ENCODE measurements at regions not wholly inside any gene's neighbourhood (a gene's known extent, or its start where the extent isn't known, plus 50 kb on each side); places are given as distances from the start of the nearest gene placed in this dataset.

GRCh38 chr13:109999659-110000533 lies 213.5 kb upstream of the IRS2 start:
- H3K27ac ChIP-seq: peak overlapping the region; percentile 53 to 80; a peak in 5 of 6 replicates
- peak overlapping the region; percentile 72 for H3K4me2 ChIP-seq
- WGBS (ENCODE audit: missing lambda C conversion rate): 79% methylated on average over 21 of the region's 21 CpGs
- ChIA-PET POLR2A (no interaction called here), CTCF (interaction anchor here (1.1 to 2.0 kb wide), 7 partner anchors 10 to 1037 kb away, joined by 3 to 12 read pairs (median 4); no protein-coding TSS in a partner anchor)
- FAIRE-seq (no peak), ATAC-seq (no peak; a peak in 1 of 6 replicates), DNase-seq (ENCODE audit: low read depth in 1 of 2, low spot score in 1 of 2) (no peak)
- TF ChIP-seq HOXB13 (CRISPR knock-in tag; IDR thresholded peaks at IDR 0.05; ENCODE audit: low read depth) (no peak), HMGXB4 (CRISPR knock-in tag; IDR thresholded peaks at IDR 0.05; ENCODE audit: borderline replicate concordance) (no peak), MAZ (IDR thresholded peaks at IDR 0.05; ENCODE audit: borderline replicate concordance, low read depth, low read length) (no peak), POLR2AphosphoS2 (conservative IDR thresholded peaks at IDR 0.05; ENCODE audit: low read length) (no peak), PBX3 (IDR thresholded peaks at IDR 0.05) (no peak), HOXA7 (CRISPR knock-in tag; IDR thresholded peaks at IDR 0.05) (no peak), ATOH8 (CRISPR knock-in tag; IDR thresholded peaks at IDR 0.05; ENCODE audit: low read depth) (no peak), CBX2 (IDR thresholded peaks at IDR 0.05; ENCODE audit: borderline replicate concordance, low read depth) (no peak), BHLHE40 (IDR thresholded peaks at IDR 0.05; ENCODE audit: low read depth, low read length) (no peak), FOSL2 (IDR thresholded peaks at IDR 0.05) (no peak), FOSL2 (CRISPR knock-in tag; IDR thresholded peaks at IDR 0.05) (no peak), TP53 (CRISPR knock-in tag; IDR thresholded peaks at IDR 0.05) (no peak), EHF (CRISPR knock-in tag; IDR thresholded peaks at IDR 0.05) (no peak), SMC3 (IDR thresholded peaks at IDR 0.05) (no peak), BCL3 (IDR thresholded peaks at IDR 0.05) (no peak), REST (IDR thresholded peaks at IDR 0.05) (no peak), EP300 (IDR thresholded peaks at IDR 0.05) (no peak), POLR2A (IDR thresholded peaks at IDR 0.05; ENCODE audit: low read length) (no peak), MAX (IDR thresholded peaks at IDR 0.05) (no peak), ZC3H11A (IDR thresholded peaks at IDR 0.05) (no peak)
- no peaks in the 10 kb centered on the region for H3K9me3 ChIP-seq
- H3K4me3 ChIP-seq: no peak overlapping the region
- peaks cover 46% of the 10 kb centered on the region for H3K4me1 ChIP-seq

Measured in A549 (cell line).